ENCODE measurements at regions not wholly inside any gene's neighbourhood (a gene's known extent, or its start where the extent isn't known, plus 50 kb on each side); places are given as distances from the start of the nearest gene placed in this dataset.

GRCh38 chr12:47025798-47026197 lies 53.6 kb upstream of the PCED1B start (continued):
- TF ChIP-seq ZNF276 (CRISPR knock-in tag; IDR thresholded peaks at IDR 0.05; ENCODE audit: low read depth): no peak
- TF ChIP-seq, protein P1, sequence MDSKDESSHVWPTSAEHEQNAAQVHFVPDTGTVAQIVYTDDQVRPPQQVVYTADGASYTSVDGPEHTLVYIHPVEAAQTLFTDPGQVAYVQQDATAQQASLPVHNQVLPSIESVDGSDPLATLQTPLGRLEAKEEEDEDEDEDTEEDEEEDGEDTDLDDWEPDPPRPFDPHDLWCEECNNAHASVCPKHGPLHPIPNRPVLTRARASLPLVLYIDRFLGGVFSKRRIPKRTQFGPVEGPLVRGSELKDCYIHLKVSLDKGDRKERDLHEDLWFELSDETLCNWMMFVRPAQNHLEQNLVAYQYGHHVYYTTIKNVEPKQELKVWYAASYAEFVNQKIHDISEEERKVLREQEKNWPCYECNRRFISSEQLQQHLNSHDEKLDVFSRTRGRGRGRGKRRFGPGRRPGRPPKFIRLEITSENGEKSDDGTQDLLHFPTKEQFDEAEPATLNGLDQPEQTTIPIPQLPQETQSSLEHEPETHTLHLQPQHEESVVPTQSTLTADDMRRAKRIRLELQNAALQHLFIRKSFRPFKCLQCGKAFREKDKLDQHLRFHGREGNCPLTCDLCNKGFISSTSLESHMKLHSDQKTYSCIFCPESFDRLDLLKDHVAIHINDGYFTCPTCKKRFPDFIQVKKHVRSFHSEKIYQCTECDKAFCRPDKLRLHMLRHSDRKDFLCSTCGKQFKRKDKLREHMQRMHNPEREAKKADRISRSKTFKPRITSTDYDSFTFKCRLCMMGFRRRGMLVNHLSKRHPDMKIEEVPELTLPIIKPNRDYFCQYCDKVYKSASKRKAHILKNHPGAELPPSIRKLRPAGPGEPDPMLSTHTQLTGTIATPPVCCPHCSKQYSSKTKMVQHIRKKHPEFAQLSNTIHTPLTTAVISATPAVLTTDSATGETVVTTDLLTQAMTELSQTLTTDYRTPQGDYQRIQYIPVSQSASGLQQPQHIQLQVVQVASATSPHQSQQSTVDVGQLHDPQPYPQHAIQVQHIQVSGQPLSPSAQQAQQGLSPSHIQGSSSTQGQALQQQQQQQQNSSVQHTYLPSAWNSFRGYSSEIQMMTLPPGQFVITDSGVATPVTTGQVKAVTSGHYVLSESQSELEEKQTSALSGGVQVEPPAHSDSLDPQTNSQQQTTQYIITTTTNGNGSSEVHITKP (CRISPR knock-in tag; IDR thresholded peaks at IDR 0.05; ENCODE audit: low read depth): no peak
- no peak for TF ChIP-seq NAIF1 (CRISPR knock-in tag; IDR thresholded peaks at IDR 0.05; ENCODE audit: borderline replicate concordance)

DNA sequence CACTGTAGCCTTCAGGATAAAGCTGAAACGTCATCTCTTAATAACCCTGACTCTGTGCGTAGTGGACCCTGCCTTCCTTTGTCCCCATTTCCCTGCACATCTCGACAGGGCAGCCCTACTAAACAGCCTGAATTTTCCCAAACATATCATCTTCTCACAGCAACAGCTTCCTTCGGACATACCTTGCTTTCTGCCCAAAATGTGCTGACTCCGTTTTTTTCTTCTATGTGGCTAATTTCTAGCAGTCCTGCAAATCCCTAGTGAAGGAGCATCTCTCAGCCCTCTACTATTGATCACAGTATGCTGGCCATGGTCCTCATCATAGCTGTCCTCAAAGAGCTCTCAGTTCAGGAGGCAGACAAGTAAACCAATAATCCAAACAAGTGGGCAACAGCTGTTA lies 53.1 kb upstream of the PCED1B start:
- Histone ChIP-seq H4K20me1 (ENCODE audit: insufficient read depth, low read length) (no peaks in the 10 kb centered on the region), H3K4me2 (ENCODE audit: low read depth, low read length) (no peak overlapping the region), H2AFZ (ENCODE audit: low read length) (no peak overlapping the region), H3K27me3 (ENCODE audit: control insufficient read depth in 1 of 2, insufficient read depth in 2 of 2, low read length in 2 of 2) (peaks cover 0 to 9% of the 10 kb centered on the region in 2 experiments; a peak in 2 of 5 replicates), H3K36me3 (replicated peaks in 1 of 2; ENCODE audit: control insufficient read depth in 1 of 2, insufficient read depth in 2 of 2, low read length in 2 of 2) (no peaks in the 10 kb centered on the region), H3K9me3 (ENCODE audit: low read length) (no peaks in the 10 kb centered on the region), H3K9ac (ENCODE audit: insufficient read depth, low read depth, low read length) (no peak overlapping the region), H3K27ac (ENCODE audit: extremely low read length, insufficient read depth, low read length) (no peak overlapping the region), H3K79me2 (ENCODE audit: insufficient read depth, low read length) (no peaks in the 10 kb centered on the region), H3K4me1 (ENCODE audit: insufficient read depth, low read length) (no peaks in the 10 kb centered on the region), H3K4me3 (replicated peaks in 1 of 3; ENCODE audit: insufficient read depth in 1 of 3, low read depth in 2 of 3, low read length in 3 of 3) (no peak overlapping the region)
- no TSS peak for BruUV-seq (replicated peaks)
- CTCF ChIA-PET (ENCODE audit: low intra/inter-chr PET ratio, low total read pairs): no interaction called here
- FAIRE-seq: no peak
- 13% methylated on average over 5 of the region's 5 CpGs for WGBS (ENCODE audit: low lambda C conversion rate)
- intact Hi-C loops (cut with micrococcal nuclease; ENCODE audit: unreplicated experiment) (no loop called here), in situ Hi-C loops (cut with HindIII; ENCODE audit: extremely low pct_ligation_motif_present, low pct_unique_long_range_greater_than_20kb) (no loop called here)
- no peak for ATAC-seq
- POLR2A ChIA-PET: no interaction called here
- no peak for DNase-seq (ENCODE audit: low spot score)
- TF ChIP-seq MIER3 (CRISPR knock-in tag; IDR thresholded peaks at IDR 0.05; ENCODE audit: borderline replicate concordance) (no peak), ZFP36 (IDR thresholded peaks at IDR 0.05; ENCODE audit: borderline replicate concordance, low read depth, low read length, partially characterized antibody) (no peak), ERF (CRISPR knock-in tag; IDR thresholded peaks at IDR 0.05) (no peak), KDM3A (CRISPR knock-in tag; IDR thresholded peaks at IDR 0.05; ENCODE audit: low read depth) (no peak), SSRP1 (CRISPR knock-in tag; IDR thresholded peaks at IDR 0.05) (no peak), CENPBD1 (CRISPR knock-in tag; IDR thresholded peaks at IDR 0.05; ENCODE audit: borderline replicate concordance, low read depth) (no peak)
- TF ChIP-seq, protein P2, sequence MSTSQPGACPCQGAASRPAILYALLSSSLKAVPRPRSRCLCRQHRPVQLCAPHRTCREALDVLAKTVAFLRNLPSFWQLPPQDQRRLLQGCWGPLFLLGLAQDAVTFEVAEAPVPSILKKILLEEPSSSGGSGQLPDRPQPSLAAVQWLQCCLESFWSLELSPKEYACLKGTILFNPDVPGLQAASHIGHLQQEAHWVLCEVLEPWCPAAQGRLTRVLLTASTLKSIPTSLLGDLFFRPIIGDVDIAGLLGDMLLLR (CRISPR knock-in tag; IDR thresholded peaks at IDR 0.05): no peak

All from HepG2 (cell line).